ENCODE measurements at regions not wholly inside any gene's neighbourhood (a gene's known extent, or its start where the extent isn't known, plus 50 kb on each side); places are given as distances from the start of the nearest gene placed in this dataset.

- no peak for TF ChIP-seq CTCF (conservative IDR thresholded peaks at IDR 0.05; ENCODE audit: low read depth, low read length)
- TF ChIP-seq EZH2phosphoT487 (IDR thresholded peaks at IDR 0.05; ENCODE audit: borderline replicate concordance, low read length), result no peak
- TF ChIP-seq EZH2 (IDR thresholded peaks at IDR 0.05; ENCODE audit: low read length, unreplicated experiment), result no peak
These were observed 364.3 kb upstream of the DDHD1 start for GRCh38 chr14:53517270-53517960.

Measured in PC-3 (cell line).